ENCODE measurements at regions not wholly inside any gene's neighbourhood (a gene's known extent, or its start where the extent isn't known, plus 50 kb on each side); places are given as distances from the start of the nearest gene placed in this dataset.

DNA sequence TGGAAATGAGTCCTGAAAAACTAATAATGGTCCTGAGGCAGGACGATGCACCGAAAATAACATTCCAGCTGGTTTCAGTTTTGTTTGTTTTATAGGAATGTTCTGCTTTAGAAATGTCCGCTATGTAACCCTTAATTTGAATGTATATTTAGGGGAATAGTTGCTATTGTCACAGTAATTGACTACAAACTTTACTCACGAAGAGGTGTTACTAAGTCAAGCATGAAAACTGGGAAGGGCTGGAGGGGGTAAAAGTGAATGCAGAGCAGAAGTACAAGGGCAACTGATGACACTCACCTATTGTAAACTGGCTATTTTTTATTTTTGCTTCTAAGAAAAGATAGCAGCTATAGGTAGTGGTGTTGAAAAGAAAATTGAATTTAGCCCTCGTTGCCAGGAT is 230.7 kb upstream of the SYT10 start:
- no peak overlapping the region for H3K27ac ChIP-seq (ENCODE audit: low read length)
- DNase-seq = no peak
- no peak overlapping the region for H3K4me2 ChIP-seq (ENCODE audit: low read depth, low read length, poor library complexity, severe bottlenecking)
- H3K9me3 ChIP-seq (ENCODE audit: low read length) = peaks cover 6% of the 10 kb centered on the region; the same call in 1 of the 2 replicates
- H3K9me2 ChIP-seq (replicated peaks; ENCODE audit: insufficient read depth, low read length) = no peaks in the 10 kb centered on the region
- no peak overlapping the region for H3K9ac ChIP-seq (ENCODE audit: low read length)
- H2AFZ ChIP-seq (ENCODE audit: low read length) = no peak overlapping the region
- H3K36me3 ChIP-seq (ENCODE audit: insufficient read depth, low read length) = no peaks in the 10 kb centered on the region
- H3K27me3 ChIP-seq (ENCODE audit: low read length) = no peaks in the 10 kb centered on the region
- H3K4me3 ChIP-seq (ENCODE audit: low read length) = no peak overlapping the region
- no peaks in the 10 kb centered on the region for H4K20me1 ChIP-seq (ENCODE audit: insufficient read depth, low read depth, low read length)
- H3K4me1 ChIP-seq (ENCODE audit: low read length) = no peaks in the 10 kb centered on the region
- H3K79me2 ChIP-seq (ENCODE audit: low read length) = no peaks in the 10 kb centered on the region

DNA sequence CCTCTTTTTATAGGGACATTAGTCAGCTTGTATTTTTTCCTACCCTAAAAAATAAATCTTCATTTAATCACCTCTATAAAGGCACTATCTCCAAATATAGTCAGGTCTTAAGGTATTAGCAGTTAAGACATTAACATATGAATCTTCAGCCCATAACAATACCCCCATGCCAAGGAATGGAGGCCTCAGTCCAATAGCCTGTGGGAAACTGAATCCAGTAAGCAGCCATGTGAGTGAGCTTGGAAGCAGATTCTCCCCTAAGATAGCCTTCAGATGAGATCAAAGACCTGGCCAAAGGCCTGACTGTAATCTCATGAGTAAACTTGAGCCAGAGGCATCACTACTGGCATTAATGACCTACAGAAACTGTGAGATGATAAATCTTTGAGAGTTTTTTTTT is 232.1 kb upstream of the SYT10 start:
- H2AFZ ChIP-seq (ENCODE audit: low read length) = no peak overlapping the region
- H3K9me2 ChIP-seq (replicated peaks; ENCODE audit: insufficient read depth, low read length) = no peaks in the 10 kb centered on the region
- H3K79me2 ChIP-seq (ENCODE audit: low read length) = no peaks in the 10 kb centered on the region
- H3K27me3 ChIP-seq (ENCODE audit: low read length) = no peaks in the 10 kb centered on the region
- H3K4me1 ChIP-seq (ENCODE audit: low read length) = no peaks in the 10 kb centered on the region
- no peak overlapping the region for H3K4me2 ChIP-seq (ENCODE audit: low read depth, low read length, poor library complexity, severe bottlenecking)
- no peak overlapping the region for H3K27ac ChIP-seq (ENCODE audit: low read length)
- no peaks in the 10 kb centered on the region for H4K20me1 ChIP-seq (ENCODE audit: insufficient read depth, low read depth, low read length)
- no peaks in the 10 kb centered on the region for H3K36me3 ChIP-seq (ENCODE audit: insufficient read depth, low read length)
- no peak for DNase-seq
- H3K9me3 ChIP-seq (ENCODE audit: low read length) = peaks cover 3% of the 10 kb centered on the region; the same call in 1 of the 2 replicates
- H3K9ac ChIP-seq (ENCODE audit: low read length) = no peak overlapping the region
- H3K4me3 ChIP-seq (ENCODE audit: low read length) = no peak overlapping the region

DNA sequence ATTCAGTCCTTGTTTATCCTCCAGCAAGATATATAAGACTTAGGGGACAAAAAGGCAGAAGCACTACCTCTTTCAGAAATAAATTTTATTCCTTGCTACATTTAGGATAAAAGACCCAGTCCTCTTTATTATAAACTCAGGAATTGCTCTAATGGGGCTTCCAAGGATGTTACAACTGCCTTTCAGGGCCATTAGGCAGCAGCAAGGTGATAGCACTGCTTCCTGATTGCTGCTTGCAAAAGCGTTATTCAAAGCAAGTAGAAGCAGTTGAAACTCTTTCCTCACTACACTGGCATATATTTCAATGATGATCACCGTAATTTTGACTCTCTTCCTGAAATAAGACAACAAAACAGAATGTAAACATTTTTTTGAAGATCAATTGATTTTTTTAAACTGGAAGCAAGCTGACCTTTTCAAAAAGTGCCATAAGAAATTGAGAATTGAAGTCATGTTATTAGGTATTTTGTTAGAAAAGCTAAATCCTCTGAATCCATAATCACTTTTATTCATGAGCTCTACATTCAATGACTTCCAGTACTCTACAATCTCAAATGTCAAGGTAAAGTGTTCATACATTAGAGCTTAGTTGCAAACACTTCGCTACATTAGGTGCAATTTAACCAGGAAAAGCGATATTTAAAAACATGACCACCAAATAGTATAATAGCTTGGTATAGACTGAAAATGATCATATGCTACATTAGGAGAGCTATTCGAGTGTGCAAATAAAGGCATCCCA is 233.4 kb upstream of the SYT10 start:
- no peak for DNase-seq
- Histone ChIP-seq H3K79me2 (ENCODE audit: low read length) (no peaks in the 10 kb centered on the region), H3K27ac (ENCODE audit: low read length) (no peak overlapping the region), H3K36me3 (ENCODE audit: insufficient read depth, low read length) (no peaks in the 10 kb centered on the region), H4K20me1 (ENCODE audit: insufficient read depth, low read depth, low read length) (no peaks in the 10 kb centered on the region), H3K4me2 (ENCODE audit: low read depth, low read length, poor library complexity, severe bottlenecking) (no peak overlapping the region), H2AFZ (ENCODE audit: low read length) (no peak overlapping the region), H3K27me3 (ENCODE audit: low read length) (no peaks in the 10 kb centered on the region), H3K4me1 (ENCODE audit: low read length) (no peaks in the 10 kb centered on the region), H3K9me2 (replicated peaks; ENCODE audit: insufficient read depth, low read length) (no peaks in the 10 kb centered on the region), H3K4me3 (ENCODE audit: low read length) (no peak overlapping the region), H3K9me3 (ENCODE audit: low read length) (peaks cover 3% of the 10 kb centered on the region), H3K9ac (ENCODE audit: low read length) (no peak overlapping the region)

DNA sequence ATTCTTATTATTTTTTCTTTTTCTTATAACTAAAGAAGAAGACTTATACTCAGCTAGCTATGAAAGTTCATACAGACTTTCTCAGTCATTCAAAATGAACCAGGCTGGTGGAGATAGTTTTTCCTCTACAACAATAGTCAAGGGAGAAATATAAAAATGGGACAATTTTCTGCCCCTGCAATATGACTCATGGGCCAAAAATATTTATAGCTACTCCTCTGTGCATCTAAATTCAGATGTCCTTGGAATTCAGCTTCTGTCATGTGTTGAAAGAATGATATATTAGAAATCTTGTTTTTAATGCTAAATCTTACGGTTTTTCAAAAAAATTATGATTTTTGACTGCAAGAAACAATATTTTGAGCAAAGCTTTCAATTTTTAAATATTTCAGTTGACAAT is 237.2 kb upstream of the SYT10 start:
- H3K4me1 ChIP-seq (ENCODE audit: low read length) = no peaks in the 10 kb centered on the region
- no peak overlapping the region for H2AFZ ChIP-seq (ENCODE audit: low read length)
- no peak overlapping the region for H3K4me3 ChIP-seq (ENCODE audit: low read length)
- no peak overlapping the region for H3K4me2 ChIP-seq (ENCODE audit: low read depth, low read length, poor library complexity, severe bottlenecking)
- H3K27me3 ChIP-seq (ENCODE audit: low read length) = no peaks in the 10 kb centered on the region
- H3K27ac ChIP-seq (ENCODE audit: low read length) = no peak overlapping the region
- no peak for DNase-seq
- H3K79me2 ChIP-seq (ENCODE audit: low read length) = no peaks in the 10 kb centered on the region
- H4K20me1 ChIP-seq (ENCODE audit: insufficient read depth, low read depth, low read length) = no peaks in the 10 kb centered on the region
- H3K9ac ChIP-seq (ENCODE audit: low read length) = no peak overlapping the region
- H3K36me3 ChIP-seq (ENCODE audit: insufficient read depth, low read length) = no peaks in the 10 kb centered on the region
- H3K9me2 ChIP-seq (replicated peaks; ENCODE audit: insufficient read depth, low read length) = no peaks in the 10 kb centered on the region
- peaks cover under 1% of the 10 kb centered on the region for H3K9me3 ChIP-seq (ENCODE audit: low read length)

DNA sequence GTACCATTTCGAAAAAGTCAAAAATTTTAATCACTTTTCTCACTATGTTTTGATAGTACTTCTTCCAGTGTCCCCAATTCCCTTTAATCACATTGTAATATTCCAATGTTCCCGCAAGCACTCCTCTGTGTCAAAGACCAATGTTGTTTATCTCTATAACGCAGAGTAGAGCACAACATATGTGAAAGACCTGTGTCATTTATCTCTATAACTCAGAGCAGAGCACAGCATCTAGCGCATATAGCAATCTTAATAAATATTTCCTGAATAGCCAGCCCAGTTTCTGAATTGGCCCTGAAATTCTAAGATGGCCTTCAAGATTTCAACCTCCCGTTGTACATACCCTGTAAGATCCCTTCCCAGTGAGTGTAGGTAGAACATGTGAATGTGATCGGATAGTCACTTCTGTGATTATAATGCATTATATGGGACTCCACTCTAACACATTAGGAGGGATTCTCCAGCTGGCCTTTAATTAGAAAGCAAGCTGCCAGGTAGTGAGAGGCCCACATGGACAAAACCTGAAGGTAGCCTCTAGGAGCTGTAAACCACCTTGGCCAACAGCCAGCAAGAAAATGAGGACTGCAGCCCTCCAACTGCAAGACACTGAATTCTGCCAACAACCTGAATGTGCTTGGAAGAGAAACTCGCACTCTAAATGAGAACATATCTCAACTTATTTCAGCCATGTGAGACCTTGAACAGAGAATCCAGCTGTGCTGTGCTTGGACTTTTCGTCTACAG is 238.8 kb upstream of the SYT10 start:
- Histone ChIP-seq H3K36me3 (ENCODE audit: insufficient read depth, low read length) (no peaks in the 10 kb centered on the region), H3K27me3 (ENCODE audit: low read length) (no peaks in the 10 kb centered on the region), H3K4me3 (ENCODE audit: low read length) (no peak overlapping the region), H3K4me1 (ENCODE audit: low read length) (no peaks in the 10 kb centered on the region), H3K79me2 (ENCODE audit: low read length) (no peaks in the 10 kb centered on the region), H3K4me2 (ENCODE audit: low read depth, low read length, poor library complexity, severe bottlenecking) (no peak overlapping the region), H3K9ac (ENCODE audit: low read length) (no peak overlapping the region), H2AFZ (ENCODE audit: low read length) (no peak overlapping the region), H3K9me3 (ENCODE audit: low read length) (no peaks in the 10 kb centered on the region; the same call in 1 of the 2 replicates), H4K20me1 (ENCODE audit: insufficient read depth, low read depth, low read length) (no peaks in the 10 kb centered on the region), H3K9me2 (replicated peaks; ENCODE audit: insufficient read depth, low read length) (no peaks in the 10 kb centered on the region), H3K27ac (ENCODE audit: low read length) (no peak overlapping the region)
- no peak for DNase-seq

DNA sequence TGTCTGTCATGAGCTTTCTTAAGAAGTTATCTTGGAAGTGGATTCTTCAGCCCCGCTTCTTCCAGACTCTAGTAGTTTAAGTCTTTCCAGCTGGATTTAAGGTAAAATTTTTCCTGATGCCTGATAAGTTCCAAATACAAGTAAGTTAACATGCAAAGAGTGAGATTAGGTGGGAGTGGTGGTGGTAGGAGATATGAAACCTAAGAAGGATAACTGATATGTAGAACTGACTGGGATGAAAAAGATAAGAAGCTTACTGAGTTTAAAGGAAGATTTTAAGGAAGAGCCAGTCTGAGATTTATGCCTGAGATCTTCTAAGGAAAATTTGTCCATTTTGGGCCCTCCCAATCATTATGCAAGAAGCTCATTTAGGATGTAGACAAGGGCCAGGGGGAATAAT is 250.9 kb upstream of the SYT10 start:
- H3K27ac ChIP-seq (ENCODE audit: low read length) = no peak overlapping the region
- H3K27me3 ChIP-seq (ENCODE audit: low read length) = no peaks in the 10 kb centered on the region
- no peak overlapping the region for H3K9ac ChIP-seq (ENCODE audit: low read length)
- DNase-seq = no peak
- no peaks in the 10 kb centered on the region for H4K20me1 ChIP-seq (ENCODE audit: insufficient read depth, low read depth, low read length)
- H3K4me3 ChIP-seq (ENCODE audit: low read length) = no peak overlapping the region
- H3K4me2 ChIP-seq (ENCODE audit: low read depth, low read length, poor library complexity, severe bottlenecking) = no peak overlapping the region
- no peaks in the 10 kb centered on the region for H3K9me2 ChIP-seq (replicated peaks; ENCODE audit: insufficient read depth, low read length)
- no peaks in the 10 kb centered on the region for H3K36me3 ChIP-seq (ENCODE audit: insufficient read depth, low read length)
- H3K4me1 ChIP-seq (ENCODE audit: low read length) = no peaks in the 10 kb centered on the region
- H3K79me2 ChIP-seq (ENCODE audit: low read length) = no peaks in the 10 kb centered on the region
- 0 out of 2 replicates have a peak, but pooled peaks cover 5% of the 10 kb centered on the region for H3K9me3 ChIP-seq (ENCODE audit: low read length)
- no peak overlapping the region for H2AFZ ChIP-seq (ENCODE audit: low read length)

DNA sequence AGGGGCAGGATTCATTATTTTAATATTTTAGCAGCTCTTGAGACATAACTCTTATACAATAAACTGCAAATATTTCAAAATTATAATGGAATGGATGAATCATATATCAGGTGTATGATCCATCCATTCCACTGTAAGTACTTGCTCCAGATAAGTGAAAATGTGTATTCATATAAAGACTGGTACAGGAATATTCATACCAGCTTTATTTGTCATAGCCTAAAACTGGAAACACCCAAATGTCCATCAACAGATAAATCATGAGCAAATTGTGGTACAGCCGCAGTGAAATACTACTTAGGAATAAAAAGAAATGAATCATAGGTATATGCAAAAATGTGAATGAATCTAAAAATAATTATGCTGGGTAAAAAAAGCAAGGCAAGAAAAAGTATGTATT is 263.6 kb upstream of the SYT10 start:
- Histone ChIP-seq H3K4me2 (ENCODE audit: low read depth, low read length, poor library complexity, severe bottlenecking) (no peak overlapping the region), H3K27ac (ENCODE audit: low read length) (no peak overlapping the region), H3K9me3 (ENCODE audit: low read length) (0 out of 2 replicates have a peak, but pooled peaks cover 3% of the 10 kb centered on the region), H3K9me2 (replicated peaks; ENCODE audit: insufficient read depth, low read length) (0 out of 2 replicates have a peak, but pooled peaks cover 2% of the 10 kb centered on the region), H3K4me3 (ENCODE audit: low read length) (no peak overlapping the region), H4K20me1 (ENCODE audit: insufficient read depth, low read depth, low read length) (no peaks in the 10 kb centered on the region), H2AFZ (ENCODE audit: low read length) (no peak overlapping the region), H3K4me1 (ENCODE audit: low read length) (no peaks in the 10 kb centered on the region), H3K36me3 (ENCODE audit: insufficient read depth, low read length) (no peaks in the 10 kb centered on the region), H3K79me2 (ENCODE audit: low read length) (no peaks in the 10 kb centered on the region), H3K9ac (ENCODE audit: low read length) (no peak overlapping the region), H3K27me3 (ENCODE audit: low read length) (no peaks in the 10 kb centered on the region)
- DNase-seq = no peak

DNA sequence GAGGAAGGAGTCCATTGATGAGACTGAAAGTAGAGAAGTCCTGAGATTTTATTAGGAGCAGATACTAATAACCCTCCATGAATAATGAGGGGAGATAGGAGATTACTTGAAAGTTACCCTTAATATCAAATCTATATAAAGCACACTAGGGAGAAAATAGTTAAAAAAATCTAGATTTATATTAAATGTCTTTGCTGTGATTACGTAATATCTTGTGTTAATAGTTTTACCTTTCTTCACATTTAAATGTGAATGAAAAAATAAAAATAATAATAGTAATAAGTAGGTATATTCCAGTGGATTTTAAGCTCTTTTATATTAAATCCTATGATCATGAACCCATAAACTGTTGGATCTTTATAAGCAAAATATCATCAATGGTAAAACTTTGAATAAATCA is 267.3 kb upstream of the SYT10 start:
- H3K4me1 ChIP-seq (ENCODE audit: low read length) = no peaks in the 10 kb centered on the region
- H3K9ac ChIP-seq (ENCODE audit: low read length) = no peak overlapping the region
- H2AFZ ChIP-seq (ENCODE audit: low read length) = no peak overlapping the region
- no peak for DNase-seq
- peaks cover 2% of the 10 kb centered on the region; the same call in 1 of the 2 replicates for H3K9me2 ChIP-seq (replicated peaks; ENCODE audit: insufficient read depth, low read length)
- H3K4me2 ChIP-seq (ENCODE audit: low read depth, low read length, poor library complexity, severe bottlenecking) = no peak overlapping the region
- H3K9me3 ChIP-seq (ENCODE audit: low read length) = no peaks in the 10 kb centered on the region
- H3K79me2 ChIP-seq (ENCODE audit: low read length) = no peaks in the 10 kb centered on the region
- H3K27ac ChIP-seq (ENCODE audit: low read length) = no peak overlapping the region
- no peaks in the 10 kb centered on the region for H3K27me3 ChIP-seq (ENCODE audit: low read length)
- H4K20me1 ChIP-seq (ENCODE audit: insufficient read depth, low read depth, low read length) = no peaks in the 10 kb centered on the region
- no peaks in the 10 kb centered on the region for H3K36me3 ChIP-seq (ENCODE audit: insufficient read depth, low read length)
- no peak overlapping the region for H3K4me3 ChIP-seq (ENCODE audit: low read length)
